HG02759 (cell line): ENCODE measurements at regions not wholly inside any gene's neighbourhood (a gene's known extent, or its start where the extent isn't known, plus 50 kb on each side); places are given as distances from the start of the nearest gene placed in this dataset.

ENCODE experiments used
- ATAC-seq: cut with Tn5 transposase; IDR thresholded peaks from one replicate; pipeline ENCODE4 v1.9.1; 2021; ENCODE audit warnings: mild to moderate bottlenecking, moderate library complexity; ENCODE audit not compliant: unreplicated experiment

DNA sequence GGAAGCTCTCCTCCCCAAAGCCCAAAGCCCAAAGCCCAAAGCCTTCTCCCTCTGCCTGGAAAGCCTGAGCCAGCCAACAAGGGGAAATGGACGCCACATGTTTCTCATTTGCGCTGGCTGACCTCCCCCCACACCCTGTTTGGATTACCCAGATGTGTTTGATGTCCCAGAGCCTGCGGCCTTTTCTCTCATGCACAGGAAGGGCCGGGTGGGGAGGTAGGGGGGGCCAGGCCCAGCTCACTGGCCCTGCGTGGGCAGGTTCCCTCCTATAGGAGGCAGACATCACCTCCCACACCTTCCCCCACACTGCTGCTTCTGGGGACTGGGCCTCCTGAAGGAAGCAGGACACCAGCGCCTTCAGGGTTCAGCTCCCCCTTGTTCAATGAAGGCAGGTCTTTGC, 116.3 kb downstream of the NAV1 start:
- ATAC-seq, result no peak

DNA sequence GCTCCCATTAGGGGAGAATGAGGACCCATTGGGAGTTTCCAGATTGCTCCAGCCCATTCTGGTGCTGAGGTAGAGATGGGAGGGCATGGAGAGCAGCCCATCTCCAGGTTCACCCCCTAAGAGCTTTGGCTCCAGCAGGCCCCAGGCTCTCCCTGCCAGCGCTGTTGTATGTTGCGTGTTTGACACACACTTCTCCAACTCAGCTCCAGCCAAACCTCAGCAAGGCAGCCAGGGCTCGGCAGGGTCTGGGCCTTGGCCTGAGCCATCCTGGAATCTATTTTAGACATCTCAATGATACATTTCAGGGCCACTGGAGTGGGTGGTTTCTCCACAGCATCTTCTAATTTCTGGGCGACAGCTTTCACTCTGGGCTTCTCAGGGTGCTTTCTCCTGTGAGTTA, 117.0 kb downstream of the NAV1 start:
- no peak for ATAC-seq

DNA sequence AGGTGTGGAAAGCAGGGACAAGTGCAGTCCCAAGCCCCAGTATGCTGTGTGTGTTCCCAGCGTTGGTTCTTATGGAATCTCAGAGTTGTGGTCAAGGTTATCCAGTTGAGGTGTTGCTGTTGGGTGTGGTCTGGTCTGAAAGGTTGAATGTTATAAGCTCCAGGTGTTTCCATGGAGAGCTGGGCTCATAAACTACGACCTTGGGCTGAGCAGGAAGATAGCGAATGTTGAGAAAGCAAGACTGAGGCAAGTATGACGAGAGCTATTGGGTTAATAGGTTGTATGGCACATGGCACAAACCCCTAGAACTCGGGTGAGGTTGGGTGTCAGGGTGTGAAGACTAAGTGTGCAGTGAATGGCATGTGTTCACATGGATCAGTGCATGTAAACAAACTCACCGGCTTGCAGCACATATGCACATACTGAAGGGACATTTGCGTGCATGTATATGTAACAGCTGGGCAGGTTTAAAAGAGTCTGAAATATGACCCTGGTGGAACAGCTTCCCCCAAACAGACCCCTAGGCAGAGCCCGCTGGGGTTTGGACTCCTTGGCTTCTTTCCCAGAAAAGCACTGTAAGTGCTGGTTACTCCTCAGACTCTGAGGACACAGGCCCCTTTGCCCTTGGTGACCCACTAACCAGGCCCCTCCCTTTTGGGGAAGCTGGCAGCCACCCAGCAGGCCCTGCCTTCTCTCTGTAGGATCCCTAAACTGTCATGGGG, 117.5 kb downstream of the NAV1 start:
- no peak for ATAC-seq

DNA sequence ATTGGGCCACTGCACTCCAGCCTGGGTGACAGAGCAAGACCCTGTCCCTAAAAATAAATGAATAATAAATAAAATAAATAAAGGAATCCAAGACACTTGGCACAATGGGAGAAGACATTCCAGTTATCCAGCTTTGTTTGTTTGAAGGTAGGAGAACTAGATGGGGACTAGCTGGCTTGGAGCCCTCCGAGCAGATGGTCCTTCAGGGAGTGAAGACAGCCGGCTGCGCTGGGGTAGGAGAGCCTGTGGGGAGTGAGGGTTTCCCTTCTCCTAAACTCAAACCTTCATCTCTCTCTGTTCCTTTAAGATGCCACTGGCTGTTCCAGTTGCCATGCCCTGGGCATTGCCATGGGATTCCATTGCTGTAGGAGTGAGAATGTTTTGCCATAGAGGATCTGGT, 120.6 kb downstream of the NAV1 start:
- ATAC-seq, result no peak

DNA sequence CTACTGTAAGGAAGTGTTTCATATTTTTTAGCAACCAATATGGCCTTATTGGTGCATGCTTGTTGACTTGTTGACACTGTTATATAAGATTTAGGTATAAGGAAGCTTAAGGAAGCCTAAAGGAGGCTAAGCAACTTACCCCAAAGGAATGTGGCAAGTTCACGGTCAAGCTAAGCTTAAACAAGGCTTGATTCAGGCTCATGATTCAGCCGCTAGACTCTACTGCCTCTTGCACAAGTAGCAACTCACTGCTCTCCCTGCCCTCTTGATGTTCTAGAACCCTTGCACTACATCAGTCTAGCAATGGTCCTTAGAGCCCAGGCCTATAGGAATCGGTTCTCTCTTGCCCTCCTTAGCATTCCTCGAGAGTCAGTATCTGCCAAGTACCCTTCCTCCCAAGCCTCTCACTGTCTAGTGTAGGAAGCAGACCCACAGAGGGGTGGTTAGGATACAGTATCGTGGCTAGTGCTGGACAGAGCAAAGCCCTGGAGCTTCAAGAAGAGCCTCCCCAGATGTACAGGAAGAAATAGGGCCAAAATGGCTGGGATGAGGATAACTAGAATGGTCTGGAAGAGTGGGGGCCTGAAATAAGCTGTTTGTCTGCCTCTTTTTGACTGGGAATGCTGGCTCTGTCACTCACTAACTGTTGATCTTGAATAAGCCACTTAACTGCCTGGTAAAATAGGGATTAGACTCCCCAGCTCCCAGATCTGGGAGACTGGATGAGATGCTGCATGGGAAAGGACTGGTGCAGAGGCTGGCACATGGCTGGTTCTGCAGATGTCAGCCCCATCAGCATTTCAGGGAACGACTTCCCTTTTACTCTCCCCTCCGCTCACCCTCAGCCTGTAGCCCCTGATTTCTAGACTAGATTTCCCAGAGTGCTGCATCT, 122.2 kb downstream of the NAV1 start:
- no peak for ATAC-seq

DNA sequence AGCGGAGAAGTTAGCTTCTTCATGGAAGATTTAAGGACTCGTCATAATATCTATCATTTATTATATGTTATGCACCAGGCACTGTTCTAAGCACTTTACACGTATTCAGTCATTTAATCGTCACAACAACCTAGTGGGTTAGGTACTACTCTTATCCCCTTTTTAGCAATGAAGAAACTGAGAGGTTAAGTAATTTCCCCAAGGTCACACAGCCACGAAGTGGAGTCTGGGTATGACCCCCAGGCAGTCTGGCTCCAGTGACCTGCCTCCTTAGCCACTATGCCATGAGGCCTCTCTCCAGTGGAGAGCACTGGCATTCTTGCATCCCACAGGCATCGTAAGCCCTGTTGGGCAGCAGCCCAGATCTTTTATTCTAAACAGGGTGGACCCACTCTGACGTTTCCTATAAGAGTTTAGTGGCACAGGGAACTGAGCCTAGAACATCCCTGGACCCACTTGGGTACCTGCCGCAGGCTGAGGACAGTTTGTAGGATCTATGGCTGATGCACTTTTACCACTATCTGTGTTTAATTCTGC, 123.0 kb downstream of the NAV1 start:
- ATAC-seq, result no peak

DNA sequence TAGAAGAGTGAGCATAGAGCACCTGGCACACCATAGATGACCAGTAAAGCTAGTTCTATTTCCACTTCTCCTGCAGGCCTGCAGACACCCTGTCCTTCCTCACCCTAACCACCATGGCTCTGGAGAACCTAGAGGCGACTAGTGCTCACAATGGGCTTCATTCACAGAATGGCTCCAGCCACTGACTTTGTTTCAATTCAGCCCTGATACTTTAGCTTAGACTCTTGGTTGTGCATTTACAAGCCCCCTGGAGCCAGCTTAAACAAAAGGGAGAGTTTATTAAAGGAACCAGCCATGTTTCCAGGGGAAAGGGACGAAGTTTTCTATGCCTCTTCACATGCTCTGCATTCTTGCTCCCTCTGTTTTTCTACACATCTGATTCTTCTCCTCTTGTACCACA, 123.7 kb downstream of the NAV1 start:
- ATAC-seq, result no peak

DNA sequence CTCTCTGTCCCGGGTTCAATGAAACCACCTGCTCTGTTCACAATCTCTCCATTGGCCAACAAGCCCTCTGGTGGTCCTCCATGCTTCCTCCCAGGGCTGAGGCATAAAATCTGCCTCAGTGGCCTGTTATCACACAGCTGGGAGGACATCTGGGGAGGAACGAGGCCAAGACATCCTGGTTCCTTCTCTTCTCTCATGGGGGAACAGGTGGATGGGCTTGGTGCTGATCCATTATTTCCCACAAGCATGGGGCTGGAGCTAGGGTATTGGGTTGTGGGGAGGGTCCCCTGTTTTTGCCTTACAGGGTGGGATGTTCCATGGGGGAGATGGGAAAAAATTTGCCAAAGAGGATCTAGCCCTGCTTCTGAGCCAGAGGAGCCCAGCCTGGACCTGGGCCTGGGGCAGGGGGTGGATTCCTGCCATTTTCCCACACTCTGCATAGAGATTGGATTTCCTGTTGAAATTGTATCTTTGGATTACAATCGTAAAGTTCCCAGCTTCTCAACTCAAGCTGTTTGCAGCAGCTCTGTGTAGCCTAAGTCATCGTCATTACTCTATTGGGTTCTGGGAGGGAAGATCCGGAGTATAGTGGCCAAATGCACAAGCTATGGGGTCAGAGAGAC, 124.7 kb downstream of the NAV1 start:
- ATAC-seq, result no peak

DNA sequence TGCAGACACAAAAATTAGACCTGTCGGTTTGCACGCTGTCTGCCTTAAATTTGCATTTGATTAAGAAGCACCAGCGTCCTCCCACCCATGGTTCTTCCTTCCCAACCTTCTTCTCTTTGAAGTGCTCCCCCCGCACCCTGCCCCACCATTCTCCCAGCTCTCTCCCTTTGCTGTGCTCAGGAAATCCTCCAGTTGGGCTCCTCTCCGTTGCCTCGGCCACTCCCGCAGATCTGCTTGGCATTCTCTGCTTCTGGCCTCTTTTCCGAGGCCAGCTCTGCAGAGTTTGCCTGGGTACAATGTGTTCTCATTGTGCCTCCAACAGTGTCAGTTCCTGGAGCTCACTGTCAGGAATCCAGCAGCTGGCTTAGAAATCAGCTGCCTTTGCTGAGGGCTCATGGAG, 126.1 kb downstream of the NAV1 start:
- ATAC-seq, result no peak

DNA sequence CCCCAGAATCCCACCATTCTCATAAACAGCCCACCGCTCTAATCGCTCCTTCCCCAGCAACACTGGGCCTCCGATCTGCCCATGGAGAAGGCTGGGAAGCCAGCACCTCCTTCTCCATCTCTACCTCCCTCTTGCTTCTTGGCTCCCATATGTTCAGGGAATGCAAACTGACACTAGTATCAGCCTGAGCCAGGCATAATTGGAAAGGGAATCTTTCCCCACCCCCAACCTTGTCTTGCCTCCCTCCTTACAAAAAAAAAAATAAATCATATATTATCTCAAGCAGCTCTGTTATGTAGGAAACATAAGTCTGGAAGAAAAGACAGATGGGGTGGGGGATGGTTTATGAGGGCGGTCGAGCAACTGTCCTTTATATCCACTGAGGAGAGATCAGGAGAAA, 127.2 kb downstream of the NAV1 start:
- no peak for ATAC-seq

DNA sequence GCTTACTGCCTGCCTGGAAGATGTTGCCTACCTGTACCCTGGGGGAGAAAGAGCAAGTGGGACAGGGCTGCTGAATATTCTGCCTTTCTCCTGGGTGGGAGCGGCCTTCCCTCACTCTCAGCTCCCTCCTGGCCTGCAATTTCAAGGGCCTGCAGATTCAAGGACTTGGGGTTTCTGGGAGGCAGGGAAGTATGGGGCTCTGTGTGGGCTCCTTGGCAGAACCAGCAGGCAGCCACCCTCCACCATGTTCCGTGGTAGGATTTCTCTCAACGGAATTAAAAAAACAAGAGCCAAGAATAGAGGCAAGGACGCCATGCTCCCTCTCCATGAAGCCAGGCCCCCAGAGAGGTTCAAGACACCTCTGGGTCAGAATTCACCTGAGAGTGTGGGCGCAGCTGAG, 127.7 kb downstream of the NAV1 start:
- ATAC-seq, result no peak

DNA sequence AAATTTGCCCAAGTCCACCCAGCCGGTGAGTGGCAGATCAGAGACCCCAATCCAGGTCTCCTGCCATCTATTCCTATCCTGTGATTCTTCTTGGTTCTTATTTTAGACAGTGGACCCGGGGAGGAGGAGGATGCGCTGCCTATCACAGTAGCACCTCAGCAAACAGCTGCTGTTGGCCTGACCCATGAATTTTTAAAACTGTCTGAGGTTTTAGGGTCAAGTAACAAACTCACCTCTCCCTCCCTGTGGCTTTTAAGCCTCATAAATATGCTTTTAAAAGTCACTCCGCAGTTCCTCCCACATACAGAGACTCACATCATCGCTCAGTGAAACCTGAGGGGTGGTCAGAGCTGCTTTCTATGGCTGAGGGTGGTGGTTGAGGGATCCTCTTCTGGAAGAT, 128.6 kb downstream of the NAV1 start:
- no peak for ATAC-seq

DNA sequence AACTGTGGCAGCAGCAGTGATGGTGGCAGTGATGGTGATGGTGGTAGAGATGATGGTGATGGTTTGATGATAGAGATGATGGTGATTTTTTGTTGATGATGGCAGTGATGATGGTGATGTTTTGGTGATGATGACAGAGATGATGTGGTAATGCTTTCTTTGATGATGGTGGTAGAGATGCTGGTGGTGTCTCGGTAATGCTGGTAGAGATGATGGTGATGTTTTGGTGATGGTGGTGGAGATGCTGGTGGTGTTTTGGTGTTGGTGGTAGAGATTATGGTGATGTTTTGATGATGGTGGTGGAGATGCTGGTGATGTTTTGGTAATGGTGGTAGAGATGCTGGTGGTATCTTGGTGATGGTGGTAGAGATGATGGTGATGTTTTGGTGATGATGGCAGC, 131.6 kb downstream of the NAV1 start:
- no peak for ATAC-seq

DNA sequence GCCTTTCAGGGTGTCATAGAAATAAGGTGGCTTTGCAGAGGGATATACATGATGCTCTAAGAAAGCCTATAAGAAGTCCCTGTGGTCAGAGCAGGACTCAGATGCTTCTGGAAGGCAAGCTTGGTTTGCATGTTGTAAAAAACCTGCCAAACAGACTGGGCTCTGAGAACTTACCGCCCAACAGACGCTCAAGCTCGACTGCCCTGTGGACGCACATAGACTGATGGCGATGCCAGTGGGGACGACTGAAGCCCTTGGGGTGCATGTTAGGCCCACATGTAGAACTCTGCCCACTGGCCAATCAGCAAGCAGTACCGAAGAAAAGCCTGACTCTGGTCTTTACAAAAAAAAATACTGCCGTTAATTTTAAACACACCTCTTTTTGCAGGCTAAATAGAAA, 133.8 kb downstream of the NAV1 start:
- ATAC-seq, result no peak

DNA sequence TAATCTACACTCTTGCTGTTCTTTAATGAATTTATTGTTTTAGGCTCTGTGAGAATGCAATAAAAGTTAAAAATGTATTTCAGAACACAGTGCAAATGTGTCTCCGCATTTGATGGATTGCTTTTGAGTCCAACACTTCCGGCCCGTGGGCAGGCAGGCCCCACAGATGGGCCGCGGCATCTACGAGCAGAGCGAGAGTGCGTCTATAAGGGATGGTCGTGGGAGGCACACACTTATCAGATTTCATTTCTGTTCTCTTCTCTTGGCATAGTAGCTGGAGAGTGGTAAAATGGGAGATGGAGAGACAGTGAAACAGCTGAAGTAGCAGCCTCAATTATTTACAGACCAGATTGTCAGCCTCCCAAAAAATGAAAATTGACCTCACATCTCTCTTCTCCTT, 134.2 kb downstream of the NAV1 start:
- ATAC-seq, result no peak

DNA sequence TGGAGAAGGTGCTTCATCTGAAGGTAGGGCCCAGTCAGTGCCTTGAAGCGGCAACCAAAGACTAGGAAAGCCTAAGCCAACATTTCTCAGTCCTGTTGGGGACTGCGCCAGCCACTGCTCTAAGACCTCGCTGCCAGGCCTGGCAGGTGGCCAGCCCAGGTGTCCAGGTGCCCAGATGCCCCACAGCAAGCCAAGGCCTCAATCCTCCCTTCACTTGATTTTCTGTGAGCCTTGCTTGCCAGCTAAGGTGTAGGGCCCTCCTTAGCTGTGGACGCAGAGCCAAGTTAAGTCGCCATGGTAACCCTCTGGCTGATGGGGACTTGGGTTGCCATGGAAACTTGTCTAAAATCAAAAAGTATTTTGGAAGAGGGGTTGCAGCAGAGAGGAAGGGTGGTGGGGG, 135.0 kb downstream of the NAV1 start:
- no peak for ATAC-seq

DNA sequence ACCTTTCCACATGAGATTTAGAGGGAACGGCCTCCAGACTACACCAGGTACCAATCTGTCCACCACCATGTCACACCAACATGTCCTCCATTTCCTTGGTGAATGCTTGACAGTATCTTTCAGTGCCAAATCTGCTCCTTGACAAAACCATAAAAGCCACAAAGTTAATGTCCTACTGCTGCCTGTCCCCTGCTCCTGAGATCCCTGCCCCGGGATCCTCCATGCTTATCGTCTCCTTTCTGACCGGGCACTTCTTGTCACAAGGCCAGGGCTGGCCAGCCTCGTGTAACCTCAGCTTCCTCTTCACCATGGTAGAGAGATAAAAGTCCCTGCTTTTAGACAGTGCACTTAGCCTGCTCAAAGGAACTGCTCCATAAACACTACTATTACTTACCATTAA, 136.2 kb downstream of the NAV1 start:
- no peak for ATAC-seq

DNA sequence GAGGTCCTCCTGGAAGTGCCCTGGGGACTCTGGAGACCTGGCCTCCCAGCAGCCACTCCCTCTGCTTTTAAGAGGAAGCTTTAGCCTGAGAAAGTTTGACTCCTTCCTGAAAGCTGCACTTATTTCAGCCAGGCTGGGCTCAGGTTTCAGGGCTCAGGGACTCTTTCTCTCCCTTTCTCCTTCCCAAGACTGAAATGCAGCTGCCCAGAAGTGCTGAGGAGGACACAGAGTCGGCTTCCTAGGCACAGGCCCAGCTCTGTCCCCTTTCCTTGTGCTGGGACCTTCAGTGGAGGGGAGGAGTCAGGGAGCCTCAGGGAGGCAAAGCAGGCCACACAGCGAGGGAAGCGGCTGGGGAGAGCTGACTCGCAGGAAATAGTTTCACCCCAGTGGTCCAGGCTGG, 137.3 kb downstream of the NAV1 start:
- no peak for ATAC-seq

DNA sequence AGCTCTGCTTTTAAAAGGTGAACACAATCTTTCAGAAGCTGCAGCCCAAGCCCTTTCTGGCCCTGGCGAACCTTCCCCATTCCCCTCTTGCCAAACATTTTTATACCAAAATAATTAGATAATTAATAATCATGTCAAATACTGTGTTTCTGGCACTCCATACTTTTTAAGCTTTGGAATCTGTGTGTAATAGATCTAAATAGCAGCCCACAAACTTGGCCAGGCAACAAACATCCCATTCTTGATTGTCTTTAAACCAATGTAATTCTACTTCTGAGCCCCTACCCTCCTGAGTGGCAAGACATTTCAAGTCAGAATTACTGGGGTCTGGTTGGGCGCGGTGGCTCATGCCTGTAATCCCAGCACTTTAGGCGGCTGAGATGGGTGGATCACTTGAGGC, 137.7 kb downstream of the NAV1 start:
- no peak for ATAC-seq

DNA sequence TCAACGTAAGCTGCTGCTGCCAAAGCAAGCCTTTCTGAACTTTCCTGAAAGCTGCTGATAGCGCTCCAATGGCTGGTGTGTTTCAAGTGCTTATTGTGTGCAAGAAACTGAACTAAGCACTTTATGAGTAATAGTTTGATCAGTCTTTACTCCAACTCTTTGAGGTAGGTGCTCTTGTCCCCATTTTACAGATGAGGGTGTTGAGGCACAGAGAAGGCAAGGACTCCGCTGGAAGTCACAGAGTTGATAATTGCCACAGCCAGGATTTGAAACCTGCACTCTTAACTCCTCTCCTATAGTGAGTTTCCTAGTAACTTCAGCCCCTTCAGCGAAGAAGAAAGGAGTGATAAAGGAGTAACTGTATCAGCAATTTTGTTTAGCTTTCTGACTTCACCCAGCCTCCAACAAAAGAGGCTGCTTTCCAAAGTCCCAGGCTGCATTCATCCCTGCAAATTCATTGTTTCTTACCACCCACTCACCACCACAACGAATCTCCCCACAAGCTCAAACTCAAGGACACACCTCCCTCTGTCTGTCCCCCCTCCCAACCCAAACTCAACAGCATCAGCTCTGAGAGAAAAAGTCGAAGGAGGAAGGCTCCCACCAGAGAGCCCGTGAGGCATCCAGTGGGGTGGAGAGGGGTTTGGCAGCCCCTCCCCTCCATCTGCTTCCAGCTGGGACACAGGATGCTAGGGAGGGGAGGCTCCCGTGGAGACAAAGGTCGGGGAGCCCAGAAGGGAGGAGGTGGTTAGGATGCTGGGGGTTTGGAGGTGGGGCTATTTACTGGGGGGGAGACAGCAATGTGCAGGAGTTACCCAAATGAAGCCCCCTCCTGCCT, 139.6 kb downstream of the NAV1 start:
- ATAC-seq, result no peak

DNA sequence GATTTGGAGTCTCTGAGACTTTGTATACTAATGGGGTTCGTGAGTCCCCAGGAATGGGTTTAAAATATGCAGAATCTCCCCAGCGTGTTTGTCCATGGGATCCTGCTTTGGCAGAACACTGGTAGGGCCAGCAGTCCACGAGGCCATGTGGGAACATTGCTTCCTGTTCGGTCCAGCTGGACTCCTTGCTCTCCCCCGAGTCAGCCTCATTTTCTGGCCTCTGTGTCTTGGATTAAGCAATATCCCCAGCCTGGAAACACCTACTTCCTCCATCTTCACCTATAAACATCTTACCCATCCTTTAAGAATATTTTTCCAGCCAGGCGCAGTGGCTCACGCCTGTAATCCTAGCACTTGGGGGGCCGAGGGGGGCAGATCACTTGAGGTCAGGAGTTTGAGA, 142.4 kb downstream of the NAV1 start:
- ATAC-seq, result no peak
